ENCODE measurements at regions not wholly inside any gene's neighbourhood (a gene's known extent, or its start where the extent isn't known, plus 50 kb on each side); places are given as distances from the start of the nearest gene placed in this dataset.

GRCh38 chr2:22694856-22695255, 690.1 kb upstream of the KLHL29 start:
- TF ChIP-seq EZH2 (IDR thresholded peaks at IDR 0.05) = no peak
- no peak for TF ChIP-seq POLR2AphosphoS5 (IDR thresholded peaks at IDR 0.05; ENCODE audit: borderline replicate concordance, low read depth, low read length)

Measured in SK-N-MC (cell line).